Endodermal cell (in vitro differentiated cells): ENCODE measurements at regions not wholly inside any gene's neighbourhood (a gene's known extent, or its start where the extent isn't known, plus 50 kb on each side); places are given as distances from the start of the nearest gene placed in this dataset.

Experiments
- DNase-seq: peaks from one replicate; pipeline ENCODE4 v3.0.0-alpha.2; 2017
- H3K27ac ChIP-seq: 2 replicates; pipeline ENCODE4 v1.5.1; 2013; ENCODE audit warnings: mild to moderate bottlenecking, low read depth, low read length, moderate library complexity
- H3K27me3 ChIP-seq: 2 replicates; pipeline ENCODE4 v1.6.1; 2013; ENCODE audit warnings: mild to moderate bottlenecking, low read length, moderate library complexity; ENCODE audit not compliant: insufficient read depth, control insufficient read depth, poor library complexity, severe bottlenecking
- H3K36me3 ChIP-seq: 2 replicates; pipeline ENCODE4 v1.7.0; 2013; ENCODE audit warnings: mild to moderate bottlenecking, low read length, moderate library complexity; ENCODE audit not compliant: control insufficient read depth, insufficient read depth
- H3K4me1 ChIP-seq: one replicate; pipeline ENCODE4 v1.7.0; 2013; ENCODE audit warnings: low read length; ENCODE audit not compliant: control insufficient read depth, insufficient read depth
- H3K4me3 ChIP-seq: 2 replicates; pipeline ENCODE4 v1.5.1; 2013; ENCODE audit warnings: mild to moderate bottlenecking, low read length, moderate library complexity
- H3K9ac ChIP-seq: 2 replicates; pipeline ENCODE4 v1.6.1; 2013; ENCODE audit warnings: mild to moderate bottlenecking, low read length, moderate library complexity; ENCODE audit not compliant: poor library complexity, severe bottlenecking; ENCODE audit errors: extremely low read depth
- H3K9me3 ChIP-seq: 2 replicates; pipeline ENCODE4 v1.6.1; 2013; ENCODE audit warnings: mild to moderate bottlenecking, low read length, moderate library complexity; ENCODE audit not compliant: control insufficient read depth
- H3K27ac Mint-ChIP-seq: 2 replicates; pipeline ENCODE4 v1.8.0; 2020; ENCODE audit warnings: mixed read lengths
- H3K27me3 Mint-ChIP-seq: 2 replicates; pipeline ENCODE4 v1.8.0; 2021; ENCODE audit warnings: mild to moderate bottlenecking, mixed read lengths; ENCODE audit not compliant: insufficient read depth
- H3K36me3 Mint-ChIP-seq: 2 replicates; pipeline ENCODE4 v1.8.0; 2020; ENCODE audit warnings: low read depth, mixed read lengths
- H3K4me1 Mint-ChIP-seq: 2 replicates; pipeline ENCODE4 v1.8.0; 2020; ENCODE audit warnings: mixed read lengths
- H3K4me3 Mint-ChIP-seq: 2 replicates; pipeline ENCODE4 v1.8.0; 2020; ENCODE audit warnings: mild to moderate bottlenecking, moderate library complexity, mixed read lengths
- H3K9me3 Mint-ChIP-seq: 2 replicates; pipeline ENCODE4 v1.8.0; 2020; ENCODE audit warnings: mild to moderate bottlenecking, mixed read lengths
- WGBS, 2 experiments: methylation state at CpG; one replicate each; pipeline versions ENCODE4 v1.1.5 to v1.1.7; 2013; ENCODE audit warnings: missing lambda C conversion rate in 2 of 2, mixed read lengths in 1 of 2; ENCODE audit not compliant: insufficient coverage in 1 of 2, insufficient read length in 1 of 2; 5-methylcytosine and 5-hydroxymethylcytosine counted together
- TF ChIP-seq, protein P1 (sequence below): fragments of 200-600 bp; sonication (generic); conservative IDR thresholded peaks from 2 replicates; pipeline ENCODE4 v1.5.0; 2021; ENCODE audit warnings: antibody characterized with exemption, mild to moderate bottlenecking

DNA sequence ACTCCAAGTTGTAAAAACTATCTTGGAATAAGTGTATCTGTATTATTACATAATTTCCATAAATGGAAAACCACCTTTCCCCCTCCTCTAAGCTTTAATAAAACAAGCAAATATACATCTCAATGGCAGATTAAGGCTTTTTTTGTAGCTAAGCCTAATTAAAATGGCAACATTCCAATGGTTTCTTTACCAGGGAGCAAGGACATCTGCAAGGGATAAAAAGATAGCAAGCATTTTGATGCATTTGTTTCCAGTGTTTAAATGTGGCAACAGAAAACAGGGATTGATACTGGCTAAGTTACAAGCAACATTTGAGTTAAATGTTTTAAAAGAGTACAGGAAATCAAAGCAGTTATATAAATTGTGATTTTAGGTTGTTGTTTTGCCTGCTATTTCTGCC lies 1012.7 kb downstream of the ADGRL2 start:
- no peaks in the 10 kb centered on the region for H3K36me3 Mint-ChIP-seq
- no peak overlapping the region for H3K27ac Mint-ChIP-seq
- DNase-seq = no peak
- no peak overlapping the region for H3K4me3 ChIP-seq
- no peak overlapping the region for H3K9ac ChIP-seq
- TF ChIP-seq, protein P1, sequence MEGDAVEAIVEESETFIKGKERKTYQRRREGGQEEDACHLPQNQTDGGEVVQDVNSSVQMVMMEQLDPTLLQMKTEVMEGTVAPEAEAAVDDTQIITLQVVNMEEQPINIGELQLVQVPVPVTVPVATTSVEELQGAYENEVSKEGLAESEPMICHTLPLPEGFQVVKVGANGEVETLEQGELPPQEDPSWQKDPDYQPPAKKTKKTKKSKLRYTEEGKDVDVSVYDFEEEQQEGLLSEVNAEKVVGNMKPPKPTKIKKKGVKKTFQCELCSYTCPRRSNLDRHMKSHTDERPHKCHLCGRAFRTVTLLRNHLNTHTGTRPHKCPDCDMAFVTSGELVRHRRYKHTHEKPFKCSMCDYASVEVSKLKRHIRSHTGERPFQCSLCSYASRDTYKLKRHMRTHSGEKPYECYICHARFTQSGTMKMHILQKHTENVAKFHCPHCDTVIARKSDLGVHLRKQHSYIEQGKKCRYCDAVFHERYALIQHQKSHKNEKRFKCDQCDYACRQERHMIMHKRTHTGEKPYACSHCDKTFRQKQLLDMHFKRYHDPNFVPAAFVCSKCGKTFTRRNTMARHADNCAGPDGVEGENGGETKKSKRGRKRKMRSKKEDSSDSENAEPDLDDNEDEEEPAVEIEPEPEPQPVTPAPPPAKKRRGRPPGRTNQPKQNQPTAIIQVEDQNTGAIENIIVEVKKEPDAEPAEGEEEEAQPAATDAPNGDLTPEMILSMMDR = no peak
- no peaks in the 10 kb centered on the region for H3K36me3 ChIP-seq
- H3K27ac ChIP-seq = no peak overlapping the region
- no peaks in the 10 kb centered on the region for H3K9me3 ChIP-seq
- H3K4me1 ChIP-seq = no peaks in the 10 kb centered on the region
- H3K9me3 Mint-ChIP-seq = no peaks in the 10 kb centered on the region
- no peaks in the 10 kb centered on the region for H3K27me3 ChIP-seq
- H3K27me3 Mint-ChIP-seq = no peaks in the 10 kb centered on the region
- no peaks in the 10 kb centered on the region for H3K4me1 Mint-ChIP-seq
- no peak overlapping the region for H3K4me3 Mint-ChIP-seq

- TF ChIP-seq, protein P1 = no peak
- Histone ChIP-seq H3K4me3 (no peak overlapping the region), H3K9ac (no peak overlapping the region), H3K4me1 (no peaks in the 10 kb centered on the region), H3K27me3 (no peaks in the 10 kb centered on the region), H3K27ac (no peak overlapping the region), H3K36me3 (no peaks in the 10 kb centered on the region), H3K9me3 (no peaks in the 10 kb centered on the region)
- 86% methylated on average over 2 of the region's 3 CpGs; no CpG with 5 or more reads in 1 of the 2 experiments for WGBS, 2 experiments
- Mint-ChIP-seq H3K27me3 (no peaks in the 10 kb centered on the region), H3K4me3 (no peak overlapping the region), H3K27ac (no peak overlapping the region), H3K9me3 (no peaks in the 10 kb centered on the region), H3K4me1 (peaks cover 7% of the 10 kb centered on the region), H3K36me3 (no peaks in the 10 kb centered on the region)
- no peak for DNase-seq
Observed at GRCh38 chr1:82810601-82811000, 1009.9 kb downstream of the ADGRL2 start.

GRCh38 chr1:82807563-82807962 lies 1006.8 kb downstream of the ADGRL2 start:
- Histone ChIP-seq H3K27me3 (no peaks in the 10 kb centered on the region), H3K9me3 (no peaks in the 10 kb centered on the region), H3K9ac (no peak overlapping the region), H3K27ac (no peak overlapping the region), H3K4me3 (no peak overlapping the region), H3K4me1 (no peaks in the 10 kb centered on the region), H3K36me3 (no peaks in the 10 kb centered on the region)
- 81 to 94% methylated on average over 3 of the region's 3 CpGs for WGBS, 2 experiments
- Mint-ChIP-seq H3K36me3 (no peaks in the 10 kb centered on the region), H3K9me3 (no peaks in the 10 kb centered on the region), H3K4me1 (peaks cover 7% of the 10 kb centered on the region), H3K27ac (no peak overlapping the region), H3K27me3 (no peaks in the 10 kb centered on the region), H3K4me3 (no peak overlapping the region)
- DNase-seq = no peak
- TF ChIP-seq, protein P1 = no peak
